Right kidney (tissue), 1 donor: ENCODE measurements at regions not wholly inside any gene's neighbourhood (a gene's known extent, or its start where the extent isn't known, plus 50 kb on each side); places are given as distances from the start of the nearest gene placed in this dataset.
"Not testable (repeated sequence)": the region's sequence is repeated elsewhere in the genome, so short reads cannot be mapped to it uniquely, and the experiment has no call there.

Source experiments
- DNase-seq: peaks from one replicate; pipeline ENCODE4 v3.0.0-alpha.2; 2016

DNA sequence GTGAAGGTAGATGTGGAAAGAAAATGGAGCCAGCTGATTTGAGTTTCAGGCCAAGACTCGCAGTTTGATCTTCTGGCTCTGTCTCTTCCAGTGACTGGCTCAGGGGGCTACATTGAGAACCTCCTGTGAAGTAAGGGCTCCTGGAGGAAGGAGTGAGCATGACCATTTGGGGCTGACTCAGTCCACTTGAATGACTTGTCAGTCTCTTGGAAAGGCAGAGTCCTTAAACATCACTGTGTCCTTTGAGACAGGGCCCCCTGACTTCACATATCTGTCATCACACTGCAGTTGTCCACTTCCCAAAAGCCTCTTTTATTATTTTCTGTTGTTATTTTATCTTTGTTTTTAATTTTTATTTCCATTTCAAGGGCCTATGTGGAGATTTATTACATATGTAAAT, 204.6 kb upstream of the APCDD1 start:
- DNase-seq = no peak

DNA sequence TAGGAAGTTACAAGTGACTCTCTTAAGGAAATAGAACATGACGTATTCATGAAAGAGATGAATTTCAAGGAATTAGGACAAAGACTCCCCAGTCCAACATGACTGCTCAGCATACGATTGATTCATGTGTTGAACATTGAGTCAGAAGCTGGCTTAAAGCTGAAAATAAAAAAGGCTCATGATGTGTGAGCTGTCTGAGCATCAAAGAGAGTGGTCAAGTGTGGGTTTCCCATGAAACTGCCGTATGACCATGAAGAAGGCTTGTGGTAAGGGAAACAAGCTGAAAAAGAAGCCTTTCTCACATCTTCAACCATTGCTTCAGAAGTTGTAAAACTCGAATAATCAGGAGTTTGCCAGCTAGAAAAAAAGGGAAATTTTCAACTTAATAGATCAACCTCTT, 201.9 kb upstream of the APCDD1 start:
- no peak for DNase-seq

DNA sequence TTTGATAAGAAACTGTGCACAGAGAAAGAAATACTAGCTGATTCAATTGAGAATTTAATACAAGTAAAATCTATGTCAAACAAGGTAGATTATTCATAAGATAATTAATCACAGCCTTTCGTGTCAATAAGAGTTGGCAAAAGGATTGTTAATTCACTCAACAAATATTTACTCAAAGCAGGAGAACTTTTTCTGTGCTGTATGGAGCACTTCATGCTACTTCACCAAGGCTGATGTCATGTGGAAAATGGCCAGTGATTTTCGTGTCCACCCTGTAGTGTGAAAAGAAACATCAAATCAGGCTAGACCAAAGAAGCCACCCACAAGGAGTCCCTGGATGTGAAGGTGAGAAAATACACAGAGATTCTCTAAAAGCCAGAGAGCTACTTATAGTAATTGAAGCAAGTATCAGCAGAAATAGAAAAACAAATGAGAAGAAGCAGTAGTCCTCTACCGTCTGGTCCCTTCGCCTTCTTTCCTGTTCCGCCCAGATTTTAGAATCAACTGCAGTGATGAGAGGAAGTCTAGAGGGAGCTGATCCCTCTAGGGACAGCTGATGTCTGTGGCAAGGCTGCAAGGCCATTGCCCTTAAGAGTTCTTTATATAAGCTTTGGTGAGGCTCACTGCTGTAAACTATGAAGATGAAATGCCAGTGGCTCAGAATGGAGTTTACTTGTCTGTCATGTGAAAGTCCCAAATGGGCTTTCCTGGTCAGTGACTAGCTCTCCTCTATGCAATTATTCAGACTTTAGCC, 201.3 kb upstream of the APCDD1 start:
- no peak for DNase-seq

DNA sequence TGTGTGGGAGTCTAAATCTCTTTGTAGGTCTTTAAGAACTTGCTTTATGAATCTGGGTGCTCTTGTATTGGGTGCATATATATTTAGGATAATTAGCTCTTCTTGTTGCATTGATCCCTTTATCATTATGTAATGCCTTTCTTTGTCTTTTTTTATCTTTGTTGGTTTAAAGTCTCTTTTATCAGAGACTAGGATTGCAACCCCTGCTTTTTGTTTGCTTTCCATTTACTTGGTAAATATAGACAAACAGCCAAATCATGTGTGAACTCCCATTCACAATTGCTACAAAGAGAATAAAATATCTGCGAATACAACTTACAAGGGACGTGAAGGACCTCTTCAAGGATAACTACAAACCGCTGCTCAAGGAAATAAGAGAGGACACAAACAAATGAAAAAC, 198.2 kb upstream of the APCDD1 start:
- DNase-seq = not testable (repeated sequence)

DNA sequence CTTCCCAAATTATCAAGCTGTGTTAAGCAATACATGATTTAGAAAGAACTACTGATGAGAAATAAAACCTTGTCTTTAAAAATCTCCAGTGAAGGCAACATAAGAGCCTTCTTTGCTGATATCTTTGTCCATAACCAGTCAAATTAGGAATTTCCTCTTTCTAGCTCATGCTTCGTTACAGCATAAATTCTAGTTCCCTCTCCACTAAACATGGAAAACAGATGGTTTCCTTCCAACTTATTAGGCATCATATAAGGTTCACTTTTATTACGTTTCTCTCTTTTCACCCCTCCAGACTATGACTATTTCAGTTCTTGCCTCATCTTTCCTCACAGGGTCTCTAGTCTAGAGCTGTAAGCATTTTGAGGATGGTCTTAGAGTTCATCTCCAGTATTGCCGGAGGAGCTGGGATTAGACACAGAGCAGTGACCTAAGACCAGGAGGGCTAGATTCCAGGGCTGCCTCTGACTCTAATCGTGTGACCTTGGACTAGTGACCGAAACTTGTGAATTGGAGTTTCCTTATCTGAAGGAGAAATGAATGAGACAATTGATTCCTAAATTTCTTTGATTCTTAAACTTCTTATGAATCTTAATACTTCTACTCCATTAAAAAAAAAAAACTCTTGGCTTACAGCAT, 195.5 kb upstream of the APCDD1 start:
- no peak for DNase-seq

DNA sequence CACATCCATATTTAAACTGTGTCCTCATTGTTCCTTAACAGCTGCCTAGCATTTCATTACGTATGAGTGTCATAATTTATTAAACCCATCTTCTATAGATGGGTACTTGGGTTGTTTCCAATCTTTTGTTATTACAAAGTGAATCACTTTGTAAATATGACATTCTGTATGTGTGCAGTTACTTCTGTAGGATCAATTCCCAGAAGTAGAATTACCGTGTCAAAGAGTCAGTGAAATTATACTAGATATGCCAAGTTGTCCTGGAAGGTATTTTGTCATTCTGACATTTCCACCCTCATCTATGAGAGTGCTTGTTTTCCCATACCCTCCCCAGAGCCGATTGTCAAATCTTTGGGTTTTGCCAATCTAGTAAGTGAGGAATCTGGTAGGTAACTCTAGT, 194.5 kb upstream of the APCDD1 start:
- no peak for DNase-seq

DNA sequence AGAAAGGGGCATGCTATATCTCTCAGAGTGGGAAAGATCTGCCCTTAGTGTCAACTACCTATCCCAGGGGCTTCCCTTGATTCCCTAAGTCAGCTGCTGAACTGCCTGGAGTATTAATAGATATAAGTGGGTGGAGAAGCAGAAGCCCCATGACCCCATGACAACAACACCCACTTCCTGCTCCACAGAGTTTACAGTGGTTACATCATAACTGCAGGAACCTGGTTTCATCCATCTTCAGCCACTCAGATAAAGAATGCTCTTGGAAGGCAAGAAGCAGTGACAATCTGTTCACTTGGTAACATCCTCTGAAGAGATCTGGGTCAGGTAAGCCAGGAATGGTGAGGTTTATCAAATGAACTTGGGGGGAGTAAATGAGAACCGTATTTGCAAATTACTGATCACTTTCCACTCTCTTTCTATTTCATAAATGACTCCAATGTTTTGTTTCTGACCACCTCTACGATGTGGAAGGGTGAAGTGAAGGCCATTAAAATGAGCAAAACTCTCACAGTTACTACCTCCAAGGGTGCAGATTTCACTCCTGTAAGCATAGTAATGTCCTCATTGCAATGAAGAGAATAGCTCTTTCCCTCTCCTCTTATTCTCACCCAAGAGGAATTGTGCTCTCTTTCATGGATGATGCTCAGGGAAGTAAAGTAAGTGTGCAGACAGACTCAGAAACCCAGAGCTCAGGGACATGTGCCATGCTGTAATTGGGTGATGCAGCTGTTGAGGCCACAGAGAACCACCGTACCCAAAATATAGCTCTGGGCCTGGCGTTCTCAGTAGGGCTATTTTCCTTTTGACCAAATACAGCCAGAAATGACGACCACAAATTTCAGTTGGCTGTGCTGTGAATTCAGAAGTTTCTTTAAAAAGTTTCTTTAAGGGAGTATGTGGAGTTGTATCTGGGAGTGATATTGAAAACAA, 192.8 kb upstream of the APCDD1 start:
- DNase-seq = no peak

DNA sequence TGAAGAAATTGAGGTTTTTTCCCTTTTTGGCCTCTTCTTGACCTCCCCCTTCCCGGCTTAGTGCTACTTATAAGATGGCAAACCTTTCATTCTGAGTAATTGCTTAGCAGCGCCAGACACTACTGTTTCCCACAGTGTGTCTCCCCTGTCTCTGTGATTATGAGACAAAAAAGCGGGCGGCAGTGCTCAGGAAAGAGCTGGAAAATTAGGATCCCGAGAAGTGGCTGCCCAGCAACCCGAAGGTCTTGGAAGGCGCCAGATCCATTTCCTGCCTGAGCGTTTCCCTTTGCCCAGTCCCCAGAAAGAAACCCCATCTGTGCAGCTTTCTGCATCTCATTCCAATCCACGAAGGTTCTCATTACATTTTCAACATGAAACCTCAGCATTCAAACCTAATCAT, 191.9 kb upstream of the APCDD1 start:
- DNase-seq = no peak

DNA sequence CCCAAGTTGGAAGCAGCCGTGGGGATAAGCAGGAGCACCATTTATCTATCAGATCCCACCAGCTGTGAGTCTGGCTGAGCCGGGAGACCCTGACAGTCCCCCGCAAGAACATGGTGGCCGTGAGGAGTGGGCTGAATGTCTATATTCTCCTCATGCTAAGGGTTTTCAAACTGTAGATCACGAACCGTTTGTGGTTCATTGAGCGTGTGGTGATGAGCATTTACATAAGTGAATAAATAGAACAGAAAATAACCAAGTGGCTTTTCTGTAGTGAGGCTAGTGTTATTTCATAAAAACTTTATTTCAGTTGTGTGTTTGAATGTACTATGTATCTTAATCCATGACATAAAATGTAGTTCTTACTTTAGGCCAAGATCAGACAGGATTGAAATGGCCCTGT, 190.2 kb upstream of the APCDD1 start:
- no peak for DNase-seq

DNA sequence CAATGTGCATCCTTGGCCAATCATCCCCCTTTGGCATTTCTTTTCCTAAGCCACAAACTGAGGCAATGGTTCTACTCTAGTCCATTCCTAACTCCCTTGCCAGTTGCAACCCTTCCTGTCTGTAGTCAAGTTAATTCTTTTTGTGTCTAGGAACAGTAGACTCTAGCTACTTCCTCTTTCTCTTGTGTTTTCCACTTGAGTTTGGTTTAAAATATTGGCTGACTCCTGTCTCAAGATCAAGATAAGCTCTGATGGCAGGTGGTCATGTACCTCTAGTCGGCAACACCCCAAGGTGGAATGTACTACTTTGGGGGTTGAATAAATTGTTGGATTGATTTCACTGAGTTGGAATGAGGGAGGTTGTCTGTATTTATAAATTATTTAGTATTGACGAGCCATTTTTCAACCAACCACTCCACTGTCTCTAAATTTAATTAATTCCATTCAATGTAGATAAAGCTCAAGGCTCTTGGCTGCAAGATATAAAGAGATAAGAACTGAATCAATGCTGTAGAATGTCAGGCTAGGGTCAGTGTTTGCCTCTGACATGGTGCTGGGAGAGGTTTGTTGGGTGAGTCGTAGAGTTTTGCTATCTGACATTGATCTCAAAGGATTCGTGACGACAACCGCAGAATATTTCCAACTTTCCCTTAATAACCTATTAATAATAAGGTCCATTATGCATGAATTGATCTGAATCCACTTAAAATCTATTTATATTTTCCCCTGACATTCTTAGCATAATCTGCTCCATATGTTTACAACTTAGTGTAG, 188.7 kb upstream of the APCDD1 start:
- no peak for DNase-seq

DNA sequence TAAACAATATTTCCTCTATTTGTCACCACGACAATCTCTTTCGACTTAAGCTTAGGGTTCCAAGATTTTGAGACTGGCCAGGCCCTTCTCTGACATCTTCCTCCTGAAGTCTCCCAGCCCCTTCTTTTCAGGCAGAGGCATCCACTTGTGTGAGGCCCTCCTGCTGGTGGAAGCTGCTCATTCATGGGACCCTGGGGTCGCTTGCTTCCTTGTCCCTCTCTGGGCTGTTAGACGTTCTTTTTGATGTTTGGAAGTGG, 188.2 kb upstream of the APCDD1 start:
- DNase-seq = no peak

DNA sequence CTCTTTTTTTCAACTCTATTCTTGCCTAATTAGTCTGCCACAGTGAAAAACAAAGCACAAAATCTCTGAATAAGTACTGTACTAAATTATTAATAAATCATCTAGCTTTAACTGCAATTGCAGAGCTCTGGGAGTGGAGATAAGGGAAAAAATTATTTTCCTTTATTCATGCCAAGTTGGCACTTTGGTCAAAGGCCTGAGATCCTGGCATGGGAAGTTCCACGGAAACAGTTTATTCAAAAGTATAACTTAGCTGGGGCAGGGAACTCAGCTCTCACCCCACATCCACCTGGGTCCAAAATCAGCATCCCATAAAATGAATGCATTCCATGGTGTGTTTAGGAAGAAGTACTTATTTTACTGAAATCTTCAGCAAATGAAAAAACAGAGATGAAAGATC, 185.2 kb upstream of the APCDD1 start:
- no peak for DNase-seq

DNA sequence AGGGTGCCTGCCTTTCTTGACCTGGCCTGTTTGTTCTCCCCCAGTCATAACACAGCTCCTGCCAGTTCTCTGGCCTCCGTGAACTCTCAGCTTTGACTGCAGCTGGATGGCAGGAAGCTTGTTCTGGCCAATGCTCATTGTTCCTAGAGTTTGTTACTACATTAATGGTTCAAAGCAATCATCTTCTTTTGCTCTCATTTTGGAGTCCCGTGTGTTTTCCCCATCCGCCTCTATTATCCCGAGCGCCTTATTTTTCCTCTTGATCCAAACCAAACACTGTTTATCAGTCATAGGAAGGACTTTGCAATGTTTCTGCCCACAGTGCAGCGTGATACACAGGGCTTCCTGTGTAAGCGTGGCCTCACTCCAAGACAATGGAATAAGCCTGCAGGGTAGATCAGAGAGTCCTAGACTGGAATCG, 184.3 kb upstream of the APCDD1 start:
- no peak for DNase-seq

DNA sequence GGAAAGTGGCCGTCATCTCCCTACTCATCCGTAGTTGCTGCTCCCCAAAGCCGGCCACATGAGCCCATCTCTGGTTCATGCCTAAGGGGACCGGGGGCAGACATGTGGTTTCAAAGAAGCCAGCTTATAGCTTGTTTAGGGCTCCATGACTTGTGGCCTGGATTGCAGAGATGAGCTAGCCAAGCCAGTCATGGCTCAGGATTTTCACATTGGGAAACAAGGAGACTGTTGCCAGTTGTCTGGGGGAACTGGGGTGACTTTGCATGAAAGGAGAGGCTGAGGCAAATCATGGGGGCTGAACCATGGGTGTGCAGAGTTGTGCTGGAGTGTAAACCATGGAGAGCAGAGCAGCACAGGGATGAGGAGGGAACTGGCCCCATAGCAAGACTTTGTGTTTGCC, 183.0 kb upstream of the APCDD1 start:
- DNase-seq = no peak

DNA sequence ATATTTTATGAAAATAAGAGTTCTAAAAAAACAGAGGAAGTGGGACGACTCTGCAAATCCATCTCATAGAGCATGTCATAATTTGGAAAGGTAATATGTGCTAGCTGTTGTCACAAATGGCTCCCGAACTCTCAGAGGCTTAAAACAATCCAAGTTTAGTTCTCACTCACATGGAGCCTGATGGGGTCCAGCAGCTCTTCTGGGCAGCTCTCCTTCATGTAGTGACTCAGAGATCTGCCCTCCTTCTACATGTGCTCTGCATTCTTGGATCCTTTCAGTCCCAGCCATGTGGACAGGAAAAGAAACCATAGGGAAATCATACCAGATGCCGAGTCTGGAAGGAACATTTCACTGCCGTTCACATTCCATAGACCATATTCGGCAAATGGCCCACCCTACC, 180.1 kb upstream of the APCDD1 start:
- no peak for DNase-seq

DNA sequence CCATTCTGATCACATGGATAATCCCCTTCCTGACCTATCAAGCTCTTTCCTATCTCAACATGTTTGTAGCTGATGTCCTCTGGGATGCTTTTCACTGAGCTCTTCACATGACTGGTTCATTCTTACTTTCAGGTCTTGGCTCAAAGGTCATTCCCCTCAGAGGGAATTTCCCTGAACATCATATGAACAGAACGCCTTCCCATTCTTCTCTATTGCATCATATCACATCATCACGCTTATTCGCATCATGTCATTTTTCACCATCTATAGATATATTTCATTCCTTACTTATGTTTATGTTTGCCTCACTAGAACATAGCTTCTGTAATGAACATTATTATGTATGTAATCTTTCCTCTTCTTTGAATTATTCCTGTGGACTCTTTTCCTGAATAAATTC, 178.9 kb upstream of the APCDD1 start:
- DNase-seq = no peak

DNA sequence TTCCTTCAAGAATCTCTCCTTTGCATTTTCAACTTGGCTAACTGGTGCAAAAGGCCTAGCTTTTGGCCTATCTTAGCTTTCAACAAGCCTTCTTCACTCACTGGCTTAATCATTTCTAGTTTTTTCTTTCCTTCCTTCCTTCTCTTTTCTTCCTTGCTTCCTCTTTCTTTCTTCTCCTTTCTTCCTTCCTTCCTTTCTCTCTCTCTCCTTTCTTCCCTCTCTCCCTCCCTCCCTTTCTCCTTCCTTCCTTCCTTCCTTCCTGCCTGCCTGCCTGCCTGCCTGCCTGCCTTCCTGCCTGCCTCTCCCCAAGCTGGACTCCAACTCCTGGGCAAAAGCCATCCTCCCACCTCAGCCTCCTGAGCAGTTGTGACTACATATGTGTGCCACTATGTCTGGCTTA, 176.2 kb upstream of the APCDD1 start:
- no peak for DNase-seq

DNA sequence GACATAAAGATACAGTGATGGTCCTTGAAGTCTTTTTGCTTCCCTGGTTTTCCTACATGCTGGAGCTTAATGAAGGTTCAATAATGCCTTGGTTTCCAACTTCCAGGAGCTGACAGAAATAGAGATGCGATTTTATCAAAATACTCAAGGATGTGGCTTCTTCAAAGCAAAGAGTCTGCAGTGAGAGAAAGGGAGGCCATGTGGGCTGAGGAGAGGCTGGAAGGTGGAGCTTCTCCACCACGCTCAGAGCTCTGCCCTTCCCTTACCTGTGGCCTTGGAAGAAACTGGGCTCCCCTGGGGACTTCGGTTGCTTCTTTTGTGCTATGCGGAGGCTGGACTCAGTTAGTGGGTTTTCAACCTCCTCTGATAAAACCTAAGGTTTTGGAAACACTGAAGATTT, 175.0 kb upstream of the APCDD1 start:
- no peak for DNase-seq

DNA sequence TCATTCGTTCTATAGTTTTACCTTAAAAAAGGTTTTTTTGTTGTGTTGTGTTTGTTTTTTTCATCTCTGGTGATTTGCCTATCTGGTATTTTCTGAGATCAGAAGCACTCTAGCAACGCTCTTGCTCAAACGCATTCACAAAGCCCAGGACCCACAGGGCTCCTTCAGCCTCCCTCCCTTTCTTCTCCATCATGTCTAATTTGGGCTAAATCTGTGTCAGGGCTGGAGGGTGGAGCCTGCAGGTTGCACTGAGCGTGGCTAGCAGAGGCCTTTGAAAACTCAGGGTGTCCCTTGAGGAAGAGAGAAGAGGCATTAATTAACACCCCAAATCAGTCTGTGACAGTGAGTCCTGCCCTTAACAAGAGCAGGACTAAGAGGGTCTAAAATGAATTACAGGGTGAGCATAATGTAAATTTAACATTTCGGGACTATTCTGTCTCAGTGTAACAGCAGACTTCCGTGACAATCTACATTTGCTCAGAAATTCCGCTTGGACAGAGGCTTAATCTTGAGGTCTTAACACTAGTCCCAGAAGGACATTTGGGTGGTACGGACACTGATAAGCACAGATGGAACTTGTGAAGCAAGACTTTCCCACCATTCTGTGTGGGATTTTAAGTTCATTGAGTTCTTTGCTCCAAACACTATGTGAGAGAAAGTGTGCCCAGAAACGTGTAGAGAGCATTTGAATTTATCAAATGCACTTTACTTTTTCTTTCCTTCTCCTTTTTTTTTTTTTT, 174.4 kb upstream of the APCDD1 start:
- DNase-seq = no peak

DNA sequence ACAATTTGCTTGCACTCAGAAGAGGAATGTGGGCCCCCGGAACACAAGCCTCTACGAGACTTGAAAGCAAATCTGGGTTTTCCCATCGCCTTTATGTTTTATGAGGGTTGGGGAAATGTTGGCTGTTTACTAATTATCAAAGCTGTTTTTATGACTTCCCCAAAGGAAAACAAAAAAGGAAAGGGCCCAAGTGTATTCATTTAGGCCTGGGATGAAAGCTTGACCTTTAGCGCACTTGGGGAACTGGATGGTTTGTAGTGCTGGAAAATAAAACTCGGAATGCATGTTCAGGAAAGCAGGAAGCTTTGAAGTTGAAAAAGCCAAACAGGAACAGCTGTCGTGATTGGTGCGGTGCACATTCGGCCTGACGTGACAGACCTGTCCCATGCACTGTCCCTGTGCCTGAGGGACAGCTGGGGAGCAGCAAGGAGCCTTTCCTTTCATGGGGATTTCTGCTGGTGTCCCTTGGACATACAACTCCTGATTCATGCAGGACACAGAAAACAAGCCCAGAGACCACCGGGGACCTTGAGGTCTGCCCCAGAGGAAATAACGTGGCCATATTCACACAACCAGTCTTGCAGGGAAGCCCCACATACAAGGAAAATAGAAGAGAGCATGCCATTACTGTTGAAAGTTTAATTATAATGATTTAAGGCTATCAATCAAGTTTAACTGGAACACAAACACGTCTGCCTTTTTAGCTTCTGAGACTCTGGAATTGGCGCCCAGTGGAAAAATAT, 169.7 kb upstream of the APCDD1 start:
- DNase-seq = no peak

DNA sequence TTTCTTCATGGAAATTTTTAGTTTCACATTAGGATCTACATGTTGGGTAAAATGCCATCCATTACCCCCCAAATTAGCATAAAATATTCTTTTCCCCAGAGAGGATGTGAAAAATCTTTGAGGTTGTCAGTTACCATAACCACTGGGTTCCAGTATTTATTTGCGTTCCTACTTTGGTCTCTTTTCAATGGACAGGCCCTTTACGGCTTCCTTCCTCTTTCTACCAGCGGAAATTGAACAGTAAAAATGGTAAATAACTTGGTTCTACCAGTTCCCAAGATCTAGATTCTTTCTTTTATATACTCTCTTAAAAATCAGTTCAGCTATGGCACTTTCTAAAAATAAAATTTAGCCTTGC, 169.2 kb upstream of the APCDD1 start:
- no peak for DNase-seq
